ENCODE measurements at regions not wholly inside any gene's neighbourhood (a gene's known extent, or its start where the extent isn't known, plus 50 kb on each side); places are given as distances from the start of the nearest gene placed in this dataset.
A peak's percentile ranks its signal among the peaks of the same experiment; 100 is the strongest.

- Histone ChIP-seq H3F3A (ENCODE audit: insufficient read depth, low read depth) (no peaks in the 10 kb centered on the region), H3K79me2 (ENCODE audit: low read depth) (no peaks in the 10 kb centered on the region), H3K27me3 (ENCODE audit: insufficient read depth, low read depth) (no peaks in the 10 kb centered on the region), H3K4me2 (no peak overlapping the region), H2AFZ (peak overlapping the region; percentile 43; the same call in 1 of the 2 replicates), H3K4me3 (no peak overlapping the region), H3K9me2 (ENCODE audit: insufficient read depth) (no peaks in the 10 kb centered on the region), H3K9me3 (ENCODE audit: insufficient read depth, low read depth) (no peaks in the 10 kb centered on the region), H3K36me3 (ENCODE audit: low read depth) (no peaks in the 10 kb centered on the region), H3K27ac (no peak overlapping the region), H3K4me1 (replicated peaks; ENCODE audit: insufficient read depth) (no peaks in the 10 kb centered on the region), H4K20me1 (ENCODE audit: insufficient read depth) (no peaks in the 10 kb centered on the region)
- TF ChIP-seq, protein P1, sequence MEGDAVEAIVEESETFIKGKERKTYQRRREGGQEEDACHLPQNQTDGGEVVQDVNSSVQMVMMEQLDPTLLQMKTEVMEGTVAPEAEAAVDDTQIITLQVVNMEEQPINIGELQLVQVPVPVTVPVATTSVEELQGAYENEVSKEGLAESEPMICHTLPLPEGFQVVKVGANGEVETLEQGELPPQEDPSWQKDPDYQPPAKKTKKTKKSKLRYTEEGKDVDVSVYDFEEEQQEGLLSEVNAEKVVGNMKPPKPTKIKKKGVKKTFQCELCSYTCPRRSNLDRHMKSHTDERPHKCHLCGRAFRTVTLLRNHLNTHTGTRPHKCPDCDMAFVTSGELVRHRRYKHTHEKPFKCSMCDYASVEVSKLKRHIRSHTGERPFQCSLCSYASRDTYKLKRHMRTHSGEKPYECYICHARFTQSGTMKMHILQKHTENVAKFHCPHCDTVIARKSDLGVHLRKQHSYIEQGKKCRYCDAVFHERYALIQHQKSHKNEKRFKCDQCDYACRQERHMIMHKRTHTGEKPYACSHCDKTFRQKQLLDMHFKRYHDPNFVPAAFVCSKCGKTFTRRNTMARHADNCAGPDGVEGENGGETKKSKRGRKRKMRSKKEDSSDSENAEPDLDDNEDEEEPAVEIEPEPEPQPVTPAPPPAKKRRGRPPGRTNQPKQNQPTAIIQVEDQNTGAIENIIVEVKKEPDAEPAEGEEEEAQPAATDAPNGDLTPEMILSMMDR (conservative IDR thresholded peaks at IDR 0.05), result no peak
- TF ChIP-seq EZH2 (IDR thresholded peaks at IDR 0.05; ENCODE audit: low read depth), result no peak
- intact Hi-C loops (cut with micrococcal nuclease; ENCODE audit: unreplicated experiment), result no loop called here
- ChIA-PET POLR2A (ENCODE audit: unreplicated experiment) (interaction anchor here (0.7 kb wide), 1 partner anchor 11 kb away, joined by 4 read pairs; no protein-coding TSS in a partner anchor), CTCF (no interaction called here)
- DNase-seq, result no peak
- no TSS peak for BruUV-seq (replicated peaks)
Measured at GRCh38 chr5:60285910-60286309, 392.4 kb upstream of the PDE4D start.

DNA sequence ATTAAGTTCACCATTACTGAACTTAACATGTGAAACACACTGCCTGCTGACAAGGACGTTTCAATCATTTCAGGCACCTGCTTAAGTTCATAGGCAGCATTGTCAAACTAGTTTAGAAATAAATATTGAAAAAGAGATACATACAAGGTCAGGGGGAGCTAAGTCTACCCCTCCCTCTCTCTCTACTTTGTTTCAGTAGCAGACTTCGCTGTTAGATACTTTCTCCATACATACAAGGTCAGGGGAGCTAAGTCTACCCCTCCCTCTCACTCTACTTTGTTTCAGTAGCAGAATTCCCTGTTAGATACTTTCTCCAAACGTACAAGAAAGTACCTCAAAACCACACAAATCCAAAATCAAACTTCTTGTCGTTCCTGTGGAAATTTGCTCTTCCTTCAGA, 387.4 kb upstream of the PDE4D start:
- CTCF ChIA-PET, result no interaction called here
- no peak for DNase-seq
- no peaks in the 10 kb centered on the region for H3F3A ChIP-seq (ENCODE audit: insufficient read depth, low read depth)
- no peaks in the 10 kb centered on the region for H3K36me3 ChIP-seq (ENCODE audit: low read depth)
- H3K79me2 ChIP-seq (ENCODE audit: low read depth), result no peaks in the 10 kb centered on the region
- POLR2A ChIA-PET (ENCODE audit: unreplicated experiment), result no interaction called here
- H3K27me3 ChIP-seq (ENCODE audit: insufficient read depth, low read depth), result no peaks in the 10 kb centered on the region
- H2AFZ ChIP-seq, result no peak overlapping the region
- no TSS peak for BruUV-seq (replicated peaks)
- H3K9me2 ChIP-seq (ENCODE audit: insufficient read depth), result no peaks in the 10 kb centered on the region
- H3K4me1 ChIP-seq (replicated peaks; ENCODE audit: insufficient read depth), result no peaks in the 10 kb centered on the region
- intact Hi-C loops (cut with micrococcal nuclease; ENCODE audit: unreplicated experiment), result no loop called here
- no peak for TF ChIP-seq EZH2 (IDR thresholded peaks at IDR 0.05; ENCODE audit: low read depth)
- TF ChIP-seq, protein P1 (conservative IDR thresholded peaks at IDR 0.05), result no peak
- H3K27ac ChIP-seq, result no peak overlapping the region
- no peak overlapping the region for H3K4me3 ChIP-seq
- H3K4me2 ChIP-seq, result no peak overlapping the region
- no peaks in the 10 kb centered on the region for H3K9me3 ChIP-seq (ENCODE audit: insufficient read depth, low read depth)
- H4K20me1 ChIP-seq (ENCODE audit: insufficient read depth), result no peaks in the 10 kb centered on the region

DNA sequence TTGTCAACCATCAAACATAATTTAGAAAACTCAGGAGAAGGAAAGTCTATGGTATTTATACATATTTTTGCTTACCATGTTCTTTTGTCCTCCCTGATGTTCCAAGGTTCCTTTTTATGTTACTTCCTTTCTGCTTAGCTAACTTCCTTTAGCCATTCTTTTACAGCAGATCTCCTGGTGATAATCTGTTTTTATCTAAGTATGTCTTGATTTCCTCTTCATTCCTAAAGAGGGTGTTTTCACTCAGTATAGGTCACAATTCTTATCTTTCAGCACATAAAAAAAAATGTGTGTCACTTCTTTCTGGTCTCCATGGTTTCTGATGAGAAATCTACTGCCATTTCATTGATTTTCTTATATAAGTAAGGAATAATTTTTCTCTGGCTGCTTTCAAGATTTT, 384.4 kb upstream of the PDE4D start:
- H3K27ac ChIP-seq, result no peak overlapping the region
- no peaks in the 10 kb centered on the region for H3K9me2 ChIP-seq (ENCODE audit: insufficient read depth)
- H3F3A ChIP-seq (ENCODE audit: insufficient read depth, low read depth), result no peaks in the 10 kb centered on the region
- BruUV-seq (replicated peaks), result no TSS peak
- CTCF ChIA-PET, result no interaction called here
- no peak for TF ChIP-seq EZH2 (IDR thresholded peaks at IDR 0.05; ENCODE audit: low read depth)
- TF ChIP-seq, protein P1 (conservative IDR thresholded peaks at IDR 0.05), result no peak
- POLR2A ChIA-PET (ENCODE audit: unreplicated experiment), result no interaction called here
- H3K36me3 ChIP-seq (ENCODE audit: low read depth), result no peaks in the 10 kb centered on the region
- intact Hi-C loops (cut with micrococcal nuclease; ENCODE audit: unreplicated experiment), result no loop called here
- H4K20me1 ChIP-seq (ENCODE audit: insufficient read depth), result no peaks in the 10 kb centered on the region
- H3K27me3 ChIP-seq (ENCODE audit: insufficient read depth, low read depth), result no peaks in the 10 kb centered on the region
- H3K79me2 ChIP-seq (ENCODE audit: low read depth), result no peaks in the 10 kb centered on the region
- no peak overlapping the region for H3K4me3 ChIP-seq
- DNase-seq, result no peak
- no peaks in the 10 kb centered on the region for H3K4me1 ChIP-seq (replicated peaks; ENCODE audit: insufficient read depth)
- no peak overlapping the region for H2AFZ ChIP-seq
- H3K4me2 ChIP-seq, result no peak overlapping the region
- no peaks in the 10 kb centered on the region for H3K9me3 ChIP-seq (ENCODE audit: insufficient read depth, low read depth)
